HG02759 (cell line): ENCODE measurements at regions not wholly inside any gene's neighbourhood (a gene's known extent, or its start where the extent isn't known, plus 50 kb on each side); places are given as distances from the start of the nearest gene placed in this dataset.
"Not testable (repeated sequence)": the region's sequence is repeated elsewhere in the genome, so short reads cannot be mapped to it uniquely, and the experiment has no call there.

ENCODE experiments used
- ATAC-seq: cut with Tn5 transposase; IDR thresholded peaks from one replicate; pipeline ENCODE4 v1.9.1; 2021; ENCODE audit warnings: mild to moderate bottlenecking, moderate library complexity; ENCODE audit not compliant: unreplicated experiment

GRCh38 chr6:146931214-146931613, 273.0 kb upstream of the STXBP5 start:
- no peak for ATAC-seq

GRCh38 chr6:146937316-146937715, 266.9 kb upstream of the STXBP5 start:
- ATAC-seq: no peak

DNA sequence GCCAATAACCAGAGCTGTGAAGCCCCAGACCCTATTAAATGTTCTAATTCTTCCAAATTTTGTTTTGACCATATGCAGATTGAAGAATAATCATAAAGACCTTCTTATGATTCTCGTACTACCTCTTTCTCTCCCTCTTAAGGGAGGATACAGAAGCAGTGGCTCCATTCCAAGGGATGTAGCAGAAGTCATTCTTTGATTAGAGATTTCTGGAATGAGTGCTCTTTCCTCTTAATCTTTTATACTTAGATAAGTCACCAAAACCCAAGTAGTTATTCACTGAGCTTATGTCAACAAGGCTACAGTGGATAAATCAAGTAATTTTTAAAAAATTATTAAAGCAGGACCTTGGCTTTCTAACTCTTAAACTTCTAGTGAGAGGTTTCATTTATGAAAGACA, 266.0 kb upstream of the STXBP5 start:
- ATAC-seq: no peak

- ATAC-seq: not testable (repeated sequence)
These were observed 264.8 kb upstream of the STXBP5 start for GRCh38 chr6:146939456-146939855.

DNA sequence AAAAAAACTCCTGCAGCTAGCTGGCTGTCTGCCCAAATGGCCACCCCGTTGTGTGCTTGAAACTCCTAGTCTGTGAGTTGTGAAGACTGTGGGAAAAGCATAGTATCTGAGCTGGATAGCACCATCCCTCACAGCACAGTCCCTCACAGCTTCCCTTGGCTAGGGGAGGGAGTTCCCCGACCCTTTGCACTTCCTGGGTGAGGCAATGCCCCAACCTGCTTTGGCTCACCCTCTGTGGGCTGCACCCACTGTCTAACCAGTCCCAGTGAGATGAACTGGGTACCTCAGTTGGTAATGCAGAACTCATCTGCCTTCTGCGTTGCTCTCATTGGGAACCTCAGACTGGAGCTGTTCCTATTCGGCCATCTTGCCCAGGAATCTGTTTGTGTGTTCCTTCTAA, 260.6 kb upstream of the STXBP5 start:
- no peak for ATAC-seq

DNA sequence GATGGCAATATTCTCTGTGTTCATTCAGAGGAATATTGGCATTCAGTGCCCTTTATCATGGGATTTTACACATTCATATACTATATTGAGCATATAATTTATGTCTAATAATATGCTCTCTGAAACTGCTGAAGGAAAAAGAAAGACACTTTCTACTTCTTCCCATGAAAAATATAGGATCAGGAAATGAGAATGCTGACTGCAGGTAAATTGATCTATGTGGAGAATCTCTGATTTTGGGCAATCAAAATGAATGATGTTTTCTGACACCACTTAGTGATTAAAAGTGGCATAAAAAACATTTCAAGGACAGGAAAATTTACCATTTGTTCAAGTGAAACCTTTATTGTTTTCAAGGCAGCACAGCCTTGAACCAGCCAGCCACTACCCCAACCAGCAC, 260.1 kb upstream of the STXBP5 start:
- ATAC-seq: no peak

- no peak for ATAC-seq
These were observed 259.4 kb upstream of the STXBP5 start for GRCh38 chr6:146944809-146945208.

DNA sequence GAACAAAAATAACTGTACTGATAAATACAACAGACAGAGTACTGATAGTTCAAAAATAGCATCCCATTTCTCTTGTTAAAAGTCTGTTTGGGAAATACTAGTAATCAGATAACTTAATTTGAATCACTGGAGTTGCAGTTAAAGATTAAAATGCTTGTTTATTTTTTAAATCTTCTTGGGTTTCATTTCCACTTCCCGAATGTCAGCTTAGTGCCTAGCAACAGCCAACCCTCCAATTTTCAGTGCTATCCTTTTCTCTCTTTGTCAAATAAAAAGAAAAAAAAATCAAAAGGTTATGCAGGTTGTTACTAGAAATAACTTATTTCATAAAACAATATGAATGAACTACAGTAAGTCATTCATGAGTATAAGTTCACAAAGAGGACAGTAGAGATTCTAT, 257.7 kb upstream of the STXBP5 start:
- no peak for ATAC-seq

DNA sequence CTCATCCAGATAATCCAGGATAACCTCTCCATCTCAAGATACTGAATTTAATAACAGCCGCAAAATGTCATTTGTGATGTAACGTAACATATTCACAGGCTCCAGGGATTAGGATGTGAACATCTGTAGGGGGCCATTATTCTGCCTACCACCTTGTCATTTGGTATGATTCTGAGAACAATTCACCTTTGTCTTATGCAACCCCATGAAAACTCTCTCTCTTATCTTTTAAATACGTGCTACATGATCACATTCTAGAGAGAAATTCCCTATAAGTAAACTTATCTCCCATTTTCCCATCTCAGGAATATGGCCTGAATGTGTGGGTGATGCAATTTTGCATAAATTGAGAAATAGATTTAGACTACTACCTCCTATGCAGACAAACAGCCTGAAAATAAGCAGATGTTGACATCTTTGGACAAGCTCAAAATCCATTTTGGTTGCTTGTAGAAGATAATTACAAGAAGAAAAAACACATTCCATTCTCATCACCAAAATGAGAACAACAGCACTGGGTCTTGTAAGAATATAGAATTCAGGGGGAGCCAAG, 255.4 kb upstream of the STXBP5 start:
- ATAC-seq: no peak

DNA sequence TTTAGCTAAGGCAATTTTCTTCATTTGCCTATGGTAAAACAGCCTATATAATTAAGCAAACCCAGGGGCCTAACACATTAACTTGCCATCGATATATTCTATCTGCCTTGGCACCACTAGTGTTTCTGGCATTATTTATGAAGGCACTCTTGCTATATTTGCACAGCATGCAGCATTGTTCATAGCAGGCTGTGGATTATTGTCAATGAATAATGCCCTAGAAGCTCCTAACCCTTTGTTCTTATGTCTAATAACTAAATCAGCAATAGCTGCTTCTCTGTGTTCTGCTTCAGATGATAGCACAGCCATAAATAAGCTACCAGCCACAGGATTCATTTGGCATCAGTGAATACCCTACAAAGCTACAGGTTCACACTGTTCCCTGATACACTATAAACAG, 254.8 kb upstream of the STXBP5 start:
- no peak for ATAC-seq

- ATAC-seq: peak; percentile 61
These were observed 253.8 kb upstream of the STXBP5 start for GRCh38 chr6:146950351-146950835.

DNA sequence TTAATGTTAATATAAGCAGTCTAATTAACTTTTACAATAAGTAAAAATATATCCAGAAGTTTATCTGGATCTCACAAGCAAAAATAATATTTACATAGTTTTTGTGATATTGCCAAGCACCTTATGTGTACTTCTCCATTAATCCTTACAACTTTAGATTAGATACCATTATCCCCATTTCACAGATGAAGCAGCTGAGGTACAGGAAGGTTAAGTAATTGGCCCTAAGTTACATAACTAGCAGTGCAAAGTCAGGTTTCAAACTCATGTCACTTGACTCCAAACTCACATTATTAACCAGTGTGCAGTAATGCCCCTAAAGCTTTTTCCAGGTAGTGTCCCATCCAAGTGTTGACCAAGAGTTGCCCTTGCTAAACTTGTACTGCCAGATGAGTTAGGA, 248.6 kb upstream of the STXBP5 start:
- no peak for ATAC-seq

- no peak for ATAC-seq
These were observed 246.8 kb upstream of the STXBP5 start for GRCh38 chr6:146957181-146958093.

GRCh38 chr6:146961831-146962230, 242.4 kb upstream of the STXBP5 start:
- no peak for ATAC-seq

DNA sequence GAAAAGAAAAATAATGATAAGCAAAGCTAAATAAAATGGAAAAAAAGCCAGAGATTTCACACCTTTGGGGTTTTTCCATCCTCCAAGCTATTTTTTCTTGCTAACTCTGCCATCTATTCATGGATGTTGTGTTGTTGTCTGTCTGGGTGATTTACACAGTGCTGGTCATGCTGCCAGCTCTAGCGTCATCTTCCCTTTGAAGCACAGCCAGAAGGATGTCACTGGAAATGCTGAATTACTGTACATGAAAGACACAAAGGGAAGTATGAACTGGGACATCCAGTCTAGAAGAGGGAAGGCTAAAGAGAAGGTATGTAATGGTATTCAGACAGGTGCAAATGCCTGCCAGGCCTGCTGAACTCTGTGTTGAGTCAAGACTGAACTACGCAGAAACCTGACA, 241.9 kb upstream of the STXBP5 start:
- ATAC-seq: no peak

DNA sequence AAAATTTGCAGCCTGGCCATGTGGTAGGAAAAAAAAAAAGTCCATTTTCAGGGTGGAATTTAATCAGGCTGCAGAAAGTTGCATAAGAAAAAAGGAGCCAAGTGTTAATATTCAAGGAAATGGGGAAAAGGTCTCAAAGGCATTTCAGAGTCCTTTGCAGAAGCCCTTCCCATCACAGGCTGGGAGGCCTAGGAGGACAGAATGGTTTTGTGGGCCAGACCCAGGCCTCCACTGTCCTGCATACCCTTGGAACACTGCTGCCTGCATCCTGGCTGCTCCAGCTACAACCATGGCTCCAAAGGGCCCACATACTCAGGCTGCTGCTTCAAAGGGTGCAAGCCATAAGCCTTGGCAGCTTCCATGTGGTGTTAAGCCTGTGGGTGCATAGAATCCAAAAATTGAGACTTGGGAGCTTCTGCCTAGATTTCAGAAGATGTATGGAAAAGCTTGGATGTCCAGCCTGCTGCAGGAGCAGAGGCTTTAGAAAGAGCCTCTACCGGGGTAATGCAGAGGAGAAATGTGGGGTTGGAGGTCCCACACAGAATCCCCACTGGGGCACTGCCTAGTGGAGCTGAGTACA, 239.0 kb upstream of the STXBP5 start:
- no peak for ATAC-seq

DNA sequence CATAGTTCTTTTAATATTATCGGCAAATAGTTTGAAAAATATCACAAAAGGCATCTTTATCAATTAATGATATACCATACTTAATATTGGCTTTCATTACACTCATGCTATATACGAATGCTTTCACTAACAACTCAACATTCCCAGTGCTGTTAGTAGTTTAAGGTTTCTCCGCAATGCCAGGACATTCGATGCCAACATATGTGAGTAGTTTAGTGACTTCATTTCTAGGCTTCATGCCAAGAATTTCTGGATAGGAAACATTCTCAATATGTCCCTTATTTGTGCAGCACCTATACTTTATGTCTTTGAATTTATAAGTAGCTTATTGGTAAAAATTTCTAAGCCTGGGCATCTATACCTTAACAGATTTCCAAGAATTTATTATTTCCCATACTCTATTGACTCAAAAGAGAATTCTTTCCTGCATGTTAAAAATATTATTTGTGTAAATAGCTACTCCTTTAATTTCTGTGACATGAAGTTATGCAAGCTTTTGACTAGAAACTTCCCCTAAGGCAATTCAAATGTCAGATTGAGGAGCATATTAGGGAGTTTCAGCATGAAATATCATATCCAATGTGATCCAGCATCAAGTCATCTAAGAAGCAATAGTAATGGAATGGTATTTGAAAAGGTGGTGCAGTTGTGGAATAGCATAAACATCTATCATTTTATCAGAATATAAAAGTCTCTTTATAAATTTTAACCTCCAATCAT, 236.0 kb upstream of the STXBP5 start:
- ATAC-seq: no peak

- ATAC-seq: no peak
These were observed 231.7 kb upstream of the STXBP5 start for GRCh38 chr6:146972546-146972945.

DNA sequence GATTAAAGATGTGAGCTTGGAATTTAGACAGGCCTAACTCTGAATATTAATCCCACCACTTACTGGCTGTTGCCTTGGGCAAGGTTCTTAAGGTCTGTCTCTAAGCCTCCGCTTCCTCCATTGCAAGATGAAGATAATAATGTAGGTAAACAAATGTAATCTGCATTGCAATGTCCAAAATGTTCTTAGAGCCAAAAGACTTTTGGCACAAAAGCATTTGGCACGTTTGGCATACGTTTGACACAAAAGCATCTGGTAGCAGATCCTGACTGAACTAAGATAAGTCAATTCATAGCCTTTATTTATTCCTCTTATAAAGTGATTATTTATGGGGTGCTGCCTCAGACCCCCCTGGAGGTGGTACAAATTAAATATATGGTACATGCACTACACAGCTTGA, 229.9 kb upstream of the STXBP5 start:
- ATAC-seq: no peak

DNA sequence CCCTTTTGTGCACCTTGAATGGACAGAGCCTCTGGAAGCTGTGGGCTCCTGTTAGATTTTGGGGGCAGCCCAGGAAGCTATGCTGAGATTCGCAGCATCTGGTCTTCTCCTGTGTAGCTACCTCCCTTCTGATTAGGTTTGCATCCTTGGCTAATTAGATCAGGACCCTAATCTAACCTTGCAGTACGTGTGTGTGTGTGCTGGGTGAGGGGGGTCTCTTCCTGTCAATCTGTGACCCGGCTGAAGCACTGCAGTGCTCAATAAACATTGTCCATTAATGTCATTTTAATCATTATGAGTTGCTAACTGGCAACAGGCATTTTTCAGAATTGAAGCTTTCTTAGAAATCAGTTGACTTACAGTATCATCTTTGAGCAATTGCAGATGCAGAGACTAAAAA, 229.1 kb upstream of the STXBP5 start:
- no peak for ATAC-seq

DNA sequence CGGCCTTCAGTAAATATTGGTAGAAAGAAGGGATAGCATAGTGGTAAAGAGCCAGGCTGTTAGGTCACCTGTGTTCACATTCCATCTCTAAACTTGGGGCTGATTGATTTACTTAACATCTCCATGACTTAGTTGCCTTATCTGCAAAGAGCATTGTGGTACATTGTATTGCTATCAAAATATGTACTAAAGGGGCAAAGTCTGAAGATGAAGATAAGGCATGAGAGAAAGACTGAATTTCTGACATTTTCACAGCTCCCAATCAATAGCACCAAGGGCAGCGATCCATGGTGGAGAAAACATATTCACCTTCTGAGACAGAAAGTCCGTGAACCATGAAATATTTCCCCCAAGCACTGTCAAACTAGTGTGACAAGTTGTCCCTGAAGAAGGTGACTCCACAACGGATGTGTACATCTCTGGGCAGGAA, 223.3 kb upstream of the STXBP5 start:
- no peak for ATAC-seq
